NCI-H526 treated with DMSO at 0.1 percent for 48 hours (cell line): ENCODE measurements at regions not wholly inside any gene's neighbourhood (a gene's known extent, or its start where the extent isn't known, plus 50 kb on each side); places are given as distances from the start of the nearest gene placed in this dataset.
"Not testable (repeated sequence)": the region's sequence is repeated elsewhere in the genome, so short reads cannot be mapped to it uniquely, and the experiment has no call there.

Source experiments
- DNase-seq: peaks from one replicate; lab custom pipeline; 2025; lab: John Stamatoyannopoulos, UW

- DNase-seq = no peak
These were observed 122.0 kb downstream of the CT47B1 start for GRCh38 chrX:120753413-120754251.

- no peak for DNase-seq
These were observed 122.7 kb upstream of the C1GALT1C1 start for GRCh38 chrX:120752431-120753082.

- no peak for DNase-seq
These were observed 121.8 kb upstream of the C1GALT1C1 start for GRCh38 chrX:120751683-120752082.

GRCh38 chrX:120750381-120750780 is 120.5 kb upstream of the C1GALT1C1 start:
- DNase-seq = no peak

GRCh38 chrX:120749141-120749846 is 119.4 kb upstream of the C1GALT1C1 start:
- DNase-seq = no peak

- DNase-seq = no peak
These were observed 116.3 kb upstream of the C1GALT1C1 start for GRCh38 chrX:120746153-120746552.

- no peak for DNase-seq
These were observed 113.3 kb upstream of the C1GALT1C1 start for GRCh38 chrX:120742946-120743665.

- no peak for DNase-seq
These were observed 111.6 kb upstream of the C1GALT1C1 start for GRCh38 chrX:120741452-120741851.

- DNase-seq = no peak
These were observed 110.2 kb upstream of the C1GALT1C1 start for GRCh38 chrX:120740072-120740471.

- DNase-seq = no peak
These were observed 109.4 kb upstream of the C1GALT1C1 start for GRCh38 chrX:120739300-120739699.

- no peak for DNase-seq
These were observed 107.1 kb upstream of the C1GALT1C1 start for GRCh38 chrX:120736989-120737388.

GRCh38 chrX:120735966-120736365 is 106.1 kb upstream of the C1GALT1C1 start:
- no peak for DNase-seq

- no peak for DNase-seq
These were observed 103.0 kb upstream of the C1GALT1C1 start for GRCh38 chrX:120732879-120733278.

GRCh38 chrX:120732461-120732860 is 102.6 kb upstream of the C1GALT1C1 start:
- DNase-seq = no peak

- no peak for DNase-seq
These were observed 101.5 kb upstream of the C1GALT1C1 start for GRCh38 chrX:120731386-120731785.

GRCh38 chrX:120729506-120730255 is 99.8 kb upstream of the C1GALT1C1 start:
- not testable (repeated sequence) for DNase-seq

- no peak for DNase-seq
These were observed 98.1 kb upstream of the C1GALT1C1 start for GRCh38 chrX:120727911-120728310.

- DNase-seq = no peak
These were observed 97.6 kb upstream of the C1GALT1C1 start for GRCh38 chrX:120727452-120727851.

- no peak for DNase-seq
These were observed 96.4 kb upstream of the C1GALT1C1 start for GRCh38 chrX:120726294-120726693.

GRCh38 chrX:120725874-120726273 is 96.0 kb upstream of the C1GALT1C1 start:
- no peak for DNase-seq

GRCh38 chrX:120719622-120720021 is 89.8 kb upstream of the C1GALT1C1 start:
- no peak for DNase-seq
